Panc1 (cell line): ENCODE measurements at regions not wholly inside any gene's neighbourhood (a gene's known extent, or its start where the extent isn't known, plus 50 kb on each side); places are given as distances from the start of the nearest gene placed in this dataset.

ENCODE experiments used
- ATAC-seq: fragments of 200-7000 bp; cut with Tn5 transposase; 2 replicates; pipeline ENCODE4 v1.9.1; 2020; ENCODE audit warnings: mild to moderate bottlenecking, moderate library complexity
- BruUV-seq: library from RNA; stranded (reverse); fragments of 400-500 nt; replicated peaks from 2 replicates; lab custom pipeline; 2021; lab: Mats Ljungman, UMichigan
- CTCF ChIA-PET: fragments of 300-600 bp; sonication (Branson Sonifier 250); formaldehyde crosslinking; loops from one replicate; lab custom pipeline; 2022; ENCODE audit warnings: antibody characterized with exemption; lab: Charles Lee
- POLR2A ChIA-PET: fragments of 300-600 bp; sonication (Branson Sonifier 250); formaldehyde crosslinking; loops from one replicate; lab custom pipeline; 2022; ENCODE audit warnings: antibody characterized with exemption; lab: Charles Lee
- DNase-seq: peaks from one replicate; pipeline ENCODE4 v3.0.0-alpha.2; 2010; ENCODE audit warnings: low read depth, low spot score
- H3K27ac ChIP-seq: 2 replicates; pipeline ENCODE4 v1.5.1; 2011; ENCODE audit warnings: mild to moderate bottlenecking, low read length, inconsistent platforms
- H3K27me3 ChIP-seq: fragments of 200-500 bp; sonication (Bioruptor generic); 2 replicates; pipeline ENCODE4 v1.6.0; 2014; ENCODE audit warnings: low read length, inconsistent platforms; ENCODE audit not compliant: control insufficient read depth, insufficient read depth
- H3K36me3 ChIP-seq: fragments of 200-500 bp; sonication (Bioruptor generic); 2 replicates; pipeline ENCODE4 v1.5.1; 2014; ENCODE audit warnings: inconsistent platforms, mild to moderate bottlenecking, low read length, moderate library complexity; ENCODE audit not compliant: control insufficient read depth, insufficient read depth
- H3K4me1 ChIP-seq: 2 replicates; pipeline ENCODE4 v1.5.1; 2011; ENCODE audit warnings: inconsistent platforms, mild to moderate bottlenecking, low read length, moderate library complexity; ENCODE audit not compliant: control insufficient read depth, insufficient read depth
- H3K4me3 ChIP-seq, 2 experiments: 2 replicates each; pipeline ENCODE4 v1.5.1; 2011 to 2012; ENCODE audit warnings: low read depth in 2 of 2, low read length in 2 of 2, mild to moderate bottlenecking in 2 of 2, inconsistent platforms in 1 of 2, moderate library complexity in 1 of 2
- H3K9me3 ChIP-seq: fragments of 200-500 bp; sonication (Bioruptor generic); 2 replicates; pipeline ENCODE4 v1.5.1; 2014; ENCODE audit warnings: low read depth, mild to moderate bottlenecking, inconsistent platforms, low read length, moderate library complexity; ENCODE audit not compliant: control insufficient read depth, insufficient read depth
- POLR2AphosphoS5 ChIP-seq: IDR thresholded peaks from 2 replicates; pipeline ENCODE4 v1.6.1; 2012; ENCODE audit warnings: mild to moderate bottlenecking, low read depth, low read length, moderate library complexity
- SIN3A ChIP-seq: IDR thresholded peaks from 2 replicates; pipeline ENCODE4 v1.6.1; 2012; ENCODE audit warnings: low read depth, mild to moderate bottlenecking, low read length, moderate library complexity, borderline replicate concordance; ENCODE audit not compliant: insufficient read depth
- TCF7L2 ChIP-seq: IDR thresholded peaks from 2 replicates; pipeline ENCODE4 v1.6.1; 2011; ENCODE audit warnings: mild to moderate bottlenecking, low read depth, low read length, inconsistent platforms
- in situ Hi-C: cut with HindIII; loops from 2 replicates; pipeline ENCODE4 v1.10.0; 2016; ENCODE audit warnings: low sequenced_read_pairs, low pct_unique_long_range_greater_than_20kb
- intact Hi-C: fragments of 100-400 bp; cut with micrococcal nuclease; formaldehyde crosslinking; loops from one replicate; pipeline ENCODE4 v1.10.0; 2022; ENCODE audit not compliant: unreplicated experiment
- TF ChIP-seq, protein P1 (sequence below): fragments of 450-650 bp; IDR thresholded peaks from 2 replicates; pipeline ENCODE4 v1.5.1; 2017; ENCODE audit warnings: mild to moderate bottlenecking
- TF ChIP-seq, protein P2 (sequence below), 2 experiments: IDR thresholded peaks; 2 replicates each; pipeline ENCODE4 v1.6.1; 2011 to 2012; ENCODE audit warnings: low read depth in 2 of 2, control low read depth in 1 of 2, low read length in 1 of 2, mild to moderate bottlenecking in 1 of 2, moderate library complexity in 1 of 2; ENCODE audit not compliant: insufficient read depth in 1 of 2

DNA sequence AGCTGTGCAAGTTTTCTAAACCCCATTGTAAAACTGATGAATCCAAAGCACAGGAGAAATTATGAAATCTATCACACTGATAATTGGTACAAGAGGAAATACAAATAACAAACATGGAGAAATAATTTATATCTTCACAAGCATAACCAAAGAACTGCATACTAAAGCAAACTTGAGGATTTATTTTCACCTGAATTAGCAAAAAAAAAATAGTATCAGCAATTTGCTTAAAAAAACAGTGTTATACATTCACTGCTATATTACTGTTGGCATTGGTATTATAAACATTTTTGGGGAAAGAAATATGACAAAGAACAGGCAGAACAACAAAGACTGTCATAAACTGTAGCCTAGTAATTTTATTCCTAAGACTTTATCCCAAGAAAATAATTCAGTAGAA, 230.8 kb upstream of the NRP1 start:
- H3K27ac ChIP-seq, result no peak overlapping the region
- BruUV-seq, result no TSS peak
- intact Hi-C loops, result no loop called here
- no peaks in the 10 kb centered on the region for H3K36me3 ChIP-seq
- no peak for TF ChIP-seq TCF7L2
- TF ChIP-seq, protein P1, sequence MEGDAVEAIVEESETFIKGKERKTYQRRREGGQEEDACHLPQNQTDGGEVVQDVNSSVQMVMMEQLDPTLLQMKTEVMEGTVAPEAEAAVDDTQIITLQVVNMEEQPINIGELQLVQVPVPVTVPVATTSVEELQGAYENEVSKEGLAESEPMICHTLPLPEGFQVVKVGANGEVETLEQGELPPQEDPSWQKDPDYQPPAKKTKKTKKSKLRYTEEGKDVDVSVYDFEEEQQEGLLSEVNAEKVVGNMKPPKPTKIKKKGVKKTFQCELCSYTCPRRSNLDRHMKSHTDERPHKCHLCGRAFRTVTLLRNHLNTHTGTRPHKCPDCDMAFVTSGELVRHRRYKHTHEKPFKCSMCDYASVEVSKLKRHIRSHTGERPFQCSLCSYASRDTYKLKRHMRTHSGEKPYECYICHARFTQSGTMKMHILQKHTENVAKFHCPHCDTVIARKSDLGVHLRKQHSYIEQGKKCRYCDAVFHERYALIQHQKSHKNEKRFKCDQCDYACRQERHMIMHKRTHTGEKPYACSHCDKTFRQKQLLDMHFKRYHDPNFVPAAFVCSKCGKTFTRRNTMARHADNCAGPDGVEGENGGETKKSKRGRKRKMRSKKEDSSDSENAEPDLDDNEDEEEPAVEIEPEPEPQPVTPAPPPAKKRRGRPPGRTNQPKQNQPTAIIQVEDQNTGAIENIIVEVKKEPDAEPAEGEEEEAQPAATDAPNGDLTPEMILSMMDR, result no peak
- TF ChIP-seq, protein P2, sequence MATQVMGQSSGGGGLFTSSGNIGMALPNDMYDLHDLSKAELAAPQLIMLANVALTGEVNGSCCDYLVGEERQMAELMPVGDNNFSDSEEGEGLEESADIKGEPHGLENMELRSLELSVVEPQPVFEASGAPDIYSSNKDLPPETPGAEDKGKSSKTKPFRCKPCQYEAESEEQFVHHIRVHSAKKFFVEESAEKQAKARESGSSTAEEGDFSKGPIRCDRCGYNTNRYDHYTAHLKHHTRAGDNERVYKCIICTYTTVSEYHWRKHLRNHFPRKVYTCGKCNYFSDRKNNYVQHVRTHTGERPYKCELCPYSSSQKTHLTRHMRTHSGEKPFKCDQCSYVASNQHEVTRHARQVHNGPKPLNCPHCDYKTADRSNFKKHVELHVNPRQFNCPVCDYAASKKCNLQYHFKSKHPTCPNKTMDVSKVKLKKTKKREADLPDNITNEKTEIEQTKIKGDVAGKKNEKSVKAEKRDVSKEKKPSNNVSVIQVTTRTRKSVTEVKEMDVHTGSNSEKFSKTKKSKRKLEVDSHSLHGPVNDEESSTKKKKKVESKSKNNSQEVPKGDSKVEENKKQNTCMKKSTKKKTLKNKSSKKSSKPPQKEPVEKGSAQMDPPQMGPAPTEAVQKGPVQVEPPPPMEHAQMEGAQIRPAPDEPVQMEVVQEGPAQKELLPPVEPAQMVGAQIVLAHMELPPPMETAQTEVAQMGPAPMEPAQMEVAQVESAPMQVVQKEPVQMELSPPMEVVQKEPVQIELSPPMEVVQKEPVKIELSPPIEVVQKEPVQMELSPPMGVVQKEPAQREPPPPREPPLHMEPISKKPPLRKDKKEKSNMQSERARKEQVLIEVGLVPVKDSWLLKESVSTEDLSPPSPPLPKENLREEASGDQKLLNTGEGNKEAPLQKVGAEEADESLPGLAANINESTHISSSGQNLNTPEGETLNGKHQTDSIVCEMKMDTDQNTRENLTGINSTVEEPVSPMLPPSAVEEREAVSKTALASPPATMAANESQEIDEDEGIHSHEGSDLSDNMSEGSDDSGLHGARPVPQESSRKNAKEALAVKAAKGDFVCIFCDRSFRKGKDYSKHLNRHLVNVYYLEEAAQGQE (IDR thresholded peaks at IDR 0.05; ENCODE audit: insufficient read depth in 1 of 2, low read depth in 2 of 2, low read length in 1 of 2), result no peak
- no peak for TF ChIP-seq POLR2AphosphoS5
- no peak for TF ChIP-seq SIN3A
- H3K9me3 ChIP-seq, result no peaks in the 10 kb centered on the region
- H3K4me3 ChIP-seq, result no peak overlapping the region
- no peak for DNase-seq
- H3K27me3 ChIP-seq, result no peaks in the 10 kb centered on the region
- POLR2A ChIA-PET, result interaction anchor here (0.6 kb wide), 1 partner anchor 56 kb away, joined by 3 read pairs; no protein-coding TSS in a partner anchor
- in situ Hi-C loops, result no loop called here
- ATAC-seq, result no peak
- no peaks in the 10 kb centered on the region for H3K4me1 ChIP-seq
- CTCF ChIA-PET, result interaction anchor here (0.6 kb wide), 1 partner anchor 1165 kb away, joined by 7 read pairs; no protein-coding TSS in a partner anchor

DNA sequence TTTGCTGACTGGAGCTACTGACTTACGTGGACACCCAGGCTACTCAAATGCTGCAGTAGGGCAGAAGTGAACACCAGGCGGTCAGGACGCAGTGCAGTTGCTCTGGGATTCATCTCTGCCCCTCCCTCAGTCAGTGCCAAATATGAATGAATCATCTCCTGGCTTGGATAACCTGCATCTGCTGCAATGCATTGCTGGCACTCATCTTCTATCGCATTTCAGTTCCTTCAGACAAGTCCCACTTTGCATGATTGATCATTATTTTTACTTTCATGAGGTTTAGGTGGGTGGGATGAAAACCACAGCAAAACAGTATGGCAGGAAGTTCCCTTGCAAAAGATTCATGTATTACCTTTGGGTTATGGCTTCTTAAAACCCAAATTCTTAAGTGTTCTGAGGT, 224.6 kb upstream of the NRP1 start:
- CTCF ChIA-PET, result no interaction called here
- TF ChIP-seq TCF7L2 (no peak), SIN3A (no peak), POLR2AphosphoS5 (no peak)
- TF ChIP-seq, protein P2 (IDR thresholded peaks at IDR 0.05; ENCODE audit: insufficient read depth in 1 of 2, low read depth in 2 of 2, low read length in 1 of 2), result no peak
- TF ChIP-seq, protein P1, result no peak
- H3K27me3 ChIP-seq, result no peaks in the 10 kb centered on the region
- no TSS peak for BruUV-seq
- intact Hi-C loops (no loop called here), in situ Hi-C loops (no loop called here)
- H3K4me3 ChIP-seq, result no peak overlapping the region
- no peak overlapping the region for H3K27ac ChIP-seq
- POLR2A ChIA-PET, result no interaction called here
- no peaks in the 10 kb centered on the region for H3K9me3 ChIP-seq
- no peak for ATAC-seq
- no peak for DNase-seq
- H3K36me3 ChIP-seq, result no peaks in the 10 kb centered on the region
- H3K4me1 ChIP-seq, result no peaks in the 10 kb centered on the region
